OCI-M2 (cell line): ENCODE measurements at regions not wholly inside any gene's neighbourhood (a gene's known extent, or its start where the extent isn't known, plus 50 kb on each side); places are given as distances from the start of the nearest gene placed in this dataset.

Experiments used
- DNase-seq: peaks from one replicate; lab custom pipeline; 2025; ENCODE audit not compliant: unreplicated experiment; lab: John Stamatoyannopoulos, UW

DNA sequence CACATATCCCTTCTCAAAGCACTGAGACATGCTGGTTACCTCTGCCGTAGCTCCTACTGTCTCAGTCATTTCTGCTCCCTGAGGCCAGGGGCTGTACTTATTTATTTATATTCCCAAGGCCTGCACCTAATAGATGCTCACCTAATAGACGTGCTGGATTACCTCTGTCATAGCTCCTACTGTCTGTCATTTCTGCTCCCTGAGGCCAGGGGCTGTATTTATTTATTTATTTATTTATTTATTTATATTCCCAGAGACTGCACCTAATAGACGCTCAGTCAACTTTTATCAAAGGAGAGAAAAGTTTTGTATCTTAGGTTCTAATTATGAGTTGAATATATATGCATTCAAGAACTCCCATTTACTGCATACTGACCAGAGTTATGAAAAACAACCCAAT lies 414.0 kb upstream of the TRIB2 start:
- no peak for DNase-seq

DNA sequence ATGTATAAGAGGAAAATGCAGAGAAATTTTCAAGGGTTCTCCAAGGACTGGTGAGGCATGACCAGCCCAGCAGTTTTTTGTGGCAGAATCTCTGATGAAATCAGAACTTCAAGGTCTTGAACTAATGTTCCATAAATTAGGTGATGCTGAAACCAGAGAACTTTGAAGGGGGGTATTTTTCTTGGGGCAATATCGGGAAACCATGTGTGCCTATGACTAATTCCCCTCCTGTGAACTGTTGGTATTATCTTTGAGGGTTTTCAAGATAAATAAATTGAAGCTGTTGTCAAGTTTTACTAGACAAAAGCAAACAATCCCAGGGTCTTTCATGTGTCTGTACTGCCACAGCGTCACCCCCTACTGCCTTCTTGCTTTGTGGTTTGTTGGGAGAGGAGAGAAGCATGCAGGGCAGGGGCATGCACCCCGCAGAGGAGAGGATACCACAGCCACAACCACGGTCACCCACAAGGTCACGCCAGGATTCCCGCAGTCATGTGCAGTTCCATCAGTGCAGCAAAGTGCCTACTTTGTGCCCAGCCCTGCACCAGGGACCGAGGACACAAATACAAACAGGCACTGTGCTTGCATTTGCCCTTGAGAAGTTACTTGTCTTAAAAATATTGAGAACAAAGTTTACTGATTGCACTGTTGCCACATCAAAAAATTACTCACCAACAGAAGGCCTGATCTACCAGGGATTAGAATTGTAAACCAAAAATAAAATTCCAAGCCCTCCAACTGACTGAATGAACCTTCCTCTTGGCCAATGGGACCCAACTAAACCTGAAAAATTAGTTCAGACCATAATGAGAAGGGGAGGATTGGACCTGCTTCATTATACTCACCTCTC lies 413.3 kb upstream of the TRIB2 start:
- no peak for DNase-seq

DNA sequence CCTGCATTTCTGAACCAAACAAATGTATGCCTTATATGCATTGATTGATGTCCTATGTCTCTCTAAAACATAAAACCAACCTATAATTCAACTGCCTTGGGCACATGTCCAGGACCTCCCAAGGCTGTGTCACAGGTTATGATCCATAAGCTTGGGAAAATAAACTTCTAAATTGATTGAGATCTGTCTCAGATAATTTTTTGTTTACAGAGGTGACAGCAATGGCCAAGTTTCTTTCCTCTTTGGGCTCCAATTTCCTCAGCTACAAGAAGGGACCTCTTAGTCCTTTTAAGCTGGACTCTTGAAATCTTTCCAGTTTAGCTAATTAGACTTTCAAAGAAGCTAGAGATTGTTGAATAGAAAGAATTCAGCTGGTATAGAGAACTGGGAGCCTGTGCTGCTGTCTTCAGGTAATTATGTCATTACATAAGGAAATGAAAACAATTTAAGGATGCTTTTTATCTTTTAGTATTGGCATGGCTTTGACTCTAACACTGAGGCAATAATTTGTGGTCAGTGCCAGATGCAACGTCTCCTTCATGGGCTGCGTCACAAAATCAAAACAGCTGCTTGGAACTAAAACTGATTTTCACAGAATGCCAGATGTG lies 412.1 kb upstream of the TRIB2 start:
- DNase-seq, result no peak

DNA sequence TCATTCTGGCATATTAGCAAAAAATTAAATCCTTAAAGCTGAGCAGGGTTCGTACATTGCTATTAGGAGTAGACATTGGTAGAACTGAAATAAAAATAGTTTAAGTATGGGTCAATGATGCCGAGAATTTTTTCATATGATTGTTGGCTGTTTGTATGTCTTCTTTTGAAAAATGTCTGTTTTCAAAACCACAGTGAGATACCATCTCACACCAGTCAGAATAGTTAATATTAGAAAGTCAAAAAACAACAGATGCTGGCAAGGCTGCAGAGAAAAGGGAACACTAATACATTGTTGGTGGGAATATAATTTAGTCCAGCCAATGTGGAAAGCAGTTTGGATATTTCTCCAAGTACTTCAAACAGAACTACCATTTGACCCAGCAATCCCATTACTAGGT lies 410.8 kb upstream of the TRIB2 start:
- no peak for DNase-seq

DNA sequence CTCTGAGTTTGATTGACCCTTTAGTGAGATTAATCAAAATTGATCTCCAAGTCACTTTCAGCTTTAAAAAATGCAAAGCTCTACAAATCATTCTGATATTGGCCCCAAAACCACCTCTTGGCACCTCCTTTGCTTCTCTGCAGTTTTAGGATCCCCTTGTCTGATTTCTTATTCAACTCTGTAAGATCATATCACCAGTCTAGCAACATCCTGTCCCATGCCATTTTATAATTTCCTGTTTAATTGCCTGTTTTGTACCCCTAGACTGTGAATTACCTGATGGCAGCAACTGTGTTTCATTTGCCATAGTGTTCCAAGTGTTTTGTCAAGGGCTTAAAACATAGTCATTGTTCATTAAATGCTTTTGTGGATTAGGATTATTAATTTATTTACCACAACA lies 406.3 kb upstream of the TRIB2 start:
- no peak for DNase-seq

DNA sequence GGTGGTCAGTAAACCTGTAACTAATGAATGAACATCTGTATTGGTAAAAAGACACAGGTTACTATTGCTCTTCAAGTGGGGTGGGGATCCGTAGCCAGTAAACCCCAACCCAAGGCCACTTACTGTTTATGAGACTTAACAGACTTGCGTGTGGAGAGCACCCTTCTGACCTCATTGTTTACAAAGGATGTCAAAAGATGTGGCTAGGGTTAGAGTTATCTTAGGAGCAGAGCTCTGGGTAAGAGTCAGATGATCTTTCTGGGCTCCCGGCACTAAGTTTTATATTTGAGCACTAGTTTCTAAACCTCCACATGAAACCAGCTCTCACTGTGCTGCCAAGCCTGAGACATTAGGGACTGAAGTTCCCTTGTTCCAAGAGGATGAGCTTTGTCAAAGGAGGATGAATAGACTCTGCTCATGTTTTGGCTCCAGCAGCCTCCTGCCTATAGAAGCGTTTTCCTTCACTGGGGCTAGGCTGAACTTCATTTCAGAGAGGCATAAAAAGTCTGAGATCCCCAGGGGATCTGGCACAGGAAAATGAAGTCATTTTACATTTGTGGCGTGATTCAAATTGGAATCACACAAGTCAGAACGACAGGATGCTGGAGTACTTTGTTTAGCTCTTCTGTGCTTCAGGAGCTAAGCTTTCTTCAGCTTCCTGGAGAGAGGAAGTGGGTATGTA lies 403.1 kb upstream of the TRIB2 start:
- DNase-seq, result no peak

DNA sequence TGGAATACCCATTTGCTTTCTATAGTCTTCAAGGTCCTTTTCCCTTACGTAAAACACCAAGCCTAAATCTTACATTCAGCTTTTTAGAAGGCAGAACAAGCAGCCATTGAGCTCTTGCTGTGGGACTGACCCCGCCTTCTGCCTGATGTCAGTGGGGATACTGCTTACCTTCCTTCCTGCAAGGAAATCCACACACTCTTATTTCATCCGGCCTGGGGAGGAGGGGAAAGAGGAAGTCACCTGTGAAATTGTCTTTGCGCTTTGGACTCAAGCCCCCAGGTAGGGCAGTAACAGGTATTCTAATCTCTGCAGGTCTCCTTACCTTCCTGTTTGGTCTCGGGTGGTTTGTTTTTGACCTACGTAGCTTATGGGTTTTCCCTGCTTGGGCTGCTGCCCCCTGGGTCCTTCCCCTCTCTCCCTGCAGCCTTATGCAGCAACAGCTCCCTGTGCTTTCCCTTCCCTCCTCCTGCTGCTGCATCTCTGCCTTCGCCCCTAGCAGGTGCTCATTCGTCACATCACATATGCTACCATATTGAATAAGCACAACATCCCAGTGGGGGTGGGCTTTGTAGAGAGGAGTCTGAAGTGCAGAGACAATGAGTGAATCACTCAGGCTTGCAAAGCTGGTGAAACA lies 402.5 kb upstream of the TRIB2 start:
- no peak for DNase-seq

DNA sequence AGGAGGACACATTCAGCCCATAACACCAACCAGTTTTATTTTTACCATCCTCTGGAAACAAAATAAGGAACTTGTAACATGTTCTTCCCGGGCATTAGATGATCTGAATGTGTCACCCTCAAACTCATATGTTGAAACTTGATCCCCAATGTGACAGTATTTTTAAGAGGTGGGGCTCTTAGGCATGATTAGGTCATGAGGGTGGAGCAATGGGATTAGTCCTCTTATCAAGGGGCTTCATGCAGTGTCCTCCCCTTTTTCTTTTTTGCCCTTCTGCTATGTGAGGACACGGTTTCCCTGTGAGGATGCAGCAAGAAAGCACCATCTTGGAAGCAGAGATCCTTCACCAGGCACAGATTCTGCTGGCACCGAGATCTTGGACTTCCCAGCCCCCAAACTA lies 401.5 kb upstream of the TRIB2 start:
- no peak for DNase-seq

DNA sequence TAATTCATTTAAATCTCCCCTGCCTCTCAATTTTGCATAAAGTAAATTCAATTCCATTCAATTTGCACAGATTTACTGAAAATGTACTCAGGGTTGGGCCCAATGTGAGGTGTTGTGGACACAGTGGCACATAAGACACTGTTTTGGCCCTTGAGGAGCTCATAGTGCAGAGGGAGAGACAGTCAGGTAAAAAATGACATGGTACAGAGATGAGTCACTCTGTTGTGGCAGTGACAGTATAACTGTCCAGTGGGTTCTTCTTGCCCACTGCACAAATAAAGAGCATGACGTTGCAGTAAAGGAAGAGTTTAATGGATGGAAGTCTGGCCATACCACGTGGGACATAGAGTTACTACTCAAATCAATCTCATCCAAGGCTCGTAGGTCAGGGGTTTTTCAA lies 400.3 kb upstream of the TRIB2 start:
- no peak for DNase-seq

DNA sequence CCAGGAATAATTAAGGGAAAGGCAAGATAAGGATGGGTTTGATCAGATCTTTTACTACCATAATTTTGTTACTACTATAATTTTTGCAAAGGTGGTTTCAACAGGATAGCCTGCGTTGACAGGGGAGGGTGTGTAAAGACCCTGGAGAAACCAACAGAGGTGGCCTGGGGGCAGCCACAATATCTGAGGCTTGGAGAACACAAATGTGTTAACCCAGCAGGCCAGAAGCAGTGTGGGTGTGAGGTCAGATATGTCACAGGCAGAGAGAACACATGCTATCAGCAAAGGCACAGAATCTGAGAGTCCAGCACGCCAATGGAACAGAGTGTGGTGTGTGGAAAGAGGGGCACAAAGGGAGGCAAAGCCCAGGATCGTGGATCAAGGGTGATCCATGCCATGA lies 399.4 kb upstream of the TRIB2 start:
- DNase-seq, result no peak

DNA sequence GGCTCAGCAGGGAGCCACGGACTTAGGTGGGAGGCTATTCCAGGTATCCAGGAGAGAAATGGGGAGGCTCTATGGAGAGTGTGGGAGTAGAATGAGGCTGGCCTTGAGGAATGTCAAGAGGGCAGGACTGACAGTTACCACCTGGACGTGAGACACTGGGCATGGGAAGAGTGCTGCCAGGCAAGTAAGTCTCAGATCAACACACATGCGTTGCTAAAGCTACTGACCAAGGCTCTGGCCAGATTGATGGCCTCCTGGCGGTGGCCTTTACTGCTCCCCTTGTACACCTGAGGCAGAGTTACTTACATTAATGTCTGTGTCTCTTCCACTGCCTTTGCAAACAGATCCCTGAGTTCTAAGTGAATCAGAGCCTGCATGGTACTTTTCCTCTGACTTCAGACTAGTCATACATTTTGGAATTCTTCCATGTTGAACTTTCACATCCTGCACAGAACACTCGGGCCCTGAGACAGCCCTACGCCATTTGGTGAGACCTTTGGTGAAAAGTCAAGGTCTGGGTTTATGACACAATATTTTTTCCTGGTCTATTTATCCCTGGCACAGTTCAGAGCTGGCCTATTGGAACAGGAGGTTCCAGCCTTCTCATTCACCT lies 398.8 kb upstream of the TRIB2 start:
- DNase-seq, result no peak

DNA sequence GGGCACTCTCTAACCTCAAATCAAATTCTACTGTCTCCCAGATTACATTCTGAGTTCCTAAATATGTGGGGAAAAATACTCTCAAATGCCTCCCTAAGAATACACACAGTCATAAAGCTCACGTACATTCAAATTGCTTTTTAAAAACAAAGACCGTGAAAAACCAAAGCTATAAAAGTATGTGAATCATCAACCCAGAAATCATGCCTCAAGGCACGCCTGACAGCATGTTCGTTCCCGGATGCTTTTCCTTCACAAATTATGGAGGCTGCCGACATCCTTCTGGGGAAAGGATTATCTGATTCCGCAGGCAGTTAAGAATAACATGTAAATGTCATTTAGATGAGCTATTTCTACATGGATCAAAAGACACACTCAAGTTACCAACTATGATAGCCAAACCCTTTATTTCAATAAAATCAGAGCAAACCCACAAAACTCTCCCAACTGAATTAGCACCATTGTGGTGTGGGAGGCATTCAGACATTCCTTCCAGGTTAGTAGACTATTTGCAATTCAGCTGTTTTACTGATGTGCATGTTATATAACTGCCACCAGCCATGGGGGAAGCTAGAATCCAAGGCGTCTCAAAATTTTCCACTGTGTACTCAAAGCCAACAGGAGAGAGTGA lies 398.2 kb upstream of the TRIB2 start:
- no peak for DNase-seq

DNA sequence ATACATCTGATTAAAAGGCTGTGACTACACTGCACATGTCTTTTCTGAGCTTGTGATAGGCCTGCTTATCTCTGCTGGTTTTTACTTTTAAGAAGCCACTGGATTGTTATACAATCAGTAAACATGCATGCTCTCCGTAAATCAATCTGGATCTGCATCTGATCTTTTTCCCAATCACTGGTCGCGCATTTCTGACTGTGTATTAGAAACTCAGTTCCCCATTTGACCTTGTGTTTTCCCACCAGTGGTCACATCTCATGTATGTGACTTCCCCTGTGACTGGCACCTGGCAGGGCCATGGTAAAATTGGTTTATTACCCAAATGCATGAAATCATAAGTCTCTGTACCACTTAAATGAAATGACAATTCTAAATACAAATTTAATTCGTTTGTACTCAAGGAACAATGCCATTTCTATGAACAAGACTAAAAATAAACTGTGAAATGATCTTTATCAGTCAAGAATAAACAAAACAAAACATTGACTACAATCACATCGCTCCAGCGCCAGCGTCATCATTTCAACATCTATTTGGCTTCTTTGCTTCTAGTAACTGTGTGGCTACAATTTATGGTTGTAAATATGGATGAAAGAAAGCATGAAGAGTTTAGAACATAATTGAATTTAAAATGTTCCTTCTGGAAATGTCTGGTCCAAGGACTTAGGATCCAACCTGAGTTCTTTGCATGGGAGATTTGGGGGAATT lies 396.6 kb upstream of the TRIB2 start:
- no peak for DNase-seq

DNA sequence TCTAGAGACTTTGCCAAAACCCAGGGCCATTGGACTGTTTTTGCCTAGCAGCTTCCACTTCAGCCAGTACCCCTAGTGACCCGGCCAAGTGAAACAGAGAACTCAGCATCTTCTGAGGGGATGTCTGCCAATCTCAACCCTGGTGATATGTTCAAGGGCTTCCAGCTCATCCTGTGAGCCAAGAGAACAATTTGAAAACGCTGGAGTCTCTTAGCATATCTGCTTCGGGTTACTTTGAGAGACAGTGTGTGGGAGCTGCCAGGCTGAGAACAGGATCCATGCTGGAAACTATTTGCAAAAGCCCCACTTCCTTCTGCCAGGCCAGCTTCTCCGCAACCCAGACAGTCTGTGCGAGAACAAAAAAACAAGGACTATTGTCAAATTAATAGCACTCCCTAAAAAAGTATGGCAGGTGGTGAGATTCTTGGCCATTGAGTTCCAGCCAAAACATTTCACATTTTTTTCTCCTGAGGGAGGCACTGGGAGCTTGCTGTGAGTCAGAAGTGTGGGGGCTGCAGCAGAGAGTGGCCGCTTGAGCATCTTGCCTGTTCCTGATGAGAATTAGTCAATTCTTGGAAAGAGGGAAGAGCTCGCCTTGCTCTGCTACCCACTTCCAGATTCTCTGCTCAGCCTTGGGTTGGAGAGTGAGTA lies 395.6 kb upstream of the TRIB2 start:
- no peak for DNase-seq

DNA sequence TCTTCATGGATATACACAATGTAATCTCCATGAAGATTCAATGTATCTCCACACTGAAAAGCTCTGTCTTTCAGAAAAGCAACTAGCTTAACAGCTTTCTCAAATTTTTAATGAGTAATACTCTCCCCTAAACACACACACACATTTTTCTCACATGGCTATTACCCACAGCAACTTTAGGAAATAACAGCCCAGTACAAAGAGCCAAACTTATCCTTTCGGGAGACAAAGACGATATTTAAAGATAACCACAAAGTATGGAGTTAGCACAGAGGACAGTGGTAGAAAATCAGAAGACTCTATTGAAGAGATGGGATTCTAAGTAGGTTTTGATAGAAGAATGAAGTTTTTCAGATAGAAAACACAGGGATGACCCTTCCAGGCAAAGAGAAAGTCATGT lies 394.9 kb upstream of the TRIB2 start:
- DNase-seq, result no peak

DNA sequence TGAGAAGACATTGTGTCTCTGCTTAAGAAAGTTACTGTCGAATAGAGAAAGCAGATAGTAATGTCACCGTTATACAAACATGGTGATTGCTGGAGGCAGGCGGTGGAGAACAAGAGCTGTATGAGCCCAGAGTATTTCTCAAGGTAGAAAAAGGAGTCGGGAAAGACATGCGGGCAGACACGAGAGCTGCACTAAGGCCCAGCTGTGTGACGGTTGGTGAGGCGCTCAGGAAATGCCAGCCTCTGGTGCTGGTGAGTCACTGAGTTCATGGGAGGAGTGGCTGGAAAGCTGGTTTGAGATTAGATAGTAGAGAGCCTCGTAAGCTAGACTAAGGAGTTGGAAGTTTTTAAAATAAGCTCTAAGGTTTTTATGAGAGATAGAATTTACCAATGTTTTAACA lies 390.9 kb upstream of the TRIB2 start:
- no peak for DNase-seq

DNA sequence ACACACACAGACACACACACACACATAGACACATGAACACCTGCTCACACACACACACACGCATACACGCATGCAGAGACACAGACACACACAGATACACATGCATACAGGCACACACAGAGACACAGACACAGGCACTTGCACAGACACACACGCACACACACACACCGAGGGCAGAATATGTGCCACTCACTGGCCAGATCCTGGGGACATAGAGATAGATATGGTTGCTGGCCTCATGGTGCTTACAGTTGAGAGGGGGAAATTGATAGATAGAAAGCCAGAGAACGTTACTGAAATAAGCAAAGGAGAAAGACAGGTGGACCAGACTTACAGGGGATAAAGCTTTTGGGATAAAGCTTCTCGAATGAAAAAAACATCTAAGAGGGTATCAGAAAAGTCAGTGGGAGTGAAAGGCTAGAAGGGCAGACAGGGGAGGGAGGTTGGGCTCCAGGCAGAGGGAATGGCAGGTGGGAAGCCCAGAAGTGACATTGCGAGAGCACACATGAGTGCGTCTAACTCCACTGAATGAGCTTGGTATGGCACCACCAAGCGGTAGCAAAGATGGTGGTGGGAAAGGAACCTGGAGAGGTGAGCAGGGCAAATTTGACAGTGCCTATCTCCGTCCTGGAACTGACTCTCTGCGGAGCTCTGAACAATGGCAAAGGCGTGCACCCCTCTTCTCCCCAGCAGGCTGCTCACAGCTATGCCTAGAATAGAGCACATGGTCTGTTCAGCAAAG lies 390.1 kb upstream of the TRIB2 start:
- DNase-seq, result no peak

DNA sequence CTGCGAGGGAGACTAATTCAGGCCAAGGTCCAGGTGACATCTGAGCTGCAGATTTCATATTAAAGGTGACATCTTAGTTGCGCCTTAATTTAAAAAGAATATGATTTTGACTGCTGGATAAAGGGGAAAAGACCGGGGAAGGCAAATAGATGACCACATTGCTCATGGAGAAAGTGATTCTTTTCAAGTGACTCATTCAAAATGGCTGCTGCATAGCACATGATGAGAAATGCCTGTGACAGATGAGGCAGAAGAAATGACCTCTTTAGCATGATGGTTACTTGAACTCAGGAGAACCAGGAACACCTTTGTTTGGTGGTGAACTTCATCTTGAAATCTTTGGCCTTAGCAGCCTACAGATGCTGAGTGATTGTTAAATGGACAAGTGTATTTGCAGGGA lies 385.8 kb upstream of the TRIB2 start:
- no peak for DNase-seq

DNA sequence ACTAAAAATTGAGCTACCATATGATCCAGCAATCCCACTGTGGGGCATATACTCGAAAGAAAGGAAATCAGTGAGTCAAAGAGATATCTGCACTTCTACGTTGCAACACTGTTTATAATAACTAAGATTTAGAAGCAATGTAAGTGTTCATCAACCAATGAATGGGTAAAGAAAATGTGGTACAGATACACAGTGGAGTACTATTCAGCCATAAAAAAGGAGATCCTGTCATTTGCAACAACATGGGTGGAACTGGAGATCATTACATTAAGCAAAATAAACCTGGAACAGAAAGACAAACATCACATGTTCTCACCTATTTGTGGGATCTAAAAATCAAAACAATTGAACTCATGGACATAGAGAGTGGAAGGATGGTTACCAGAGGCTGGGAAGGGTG lies 385.0 kb upstream of the TRIB2 start:
- no peak for DNase-seq
